Smooth muscle cell (in vitro differentiated cells): ENCODE measurements at regions not wholly inside any gene's neighbourhood (a gene's known extent, or its start where the extent isn't known, plus 50 kb on each side); places are given as distances from the start of the nearest gene placed in this dataset.

Experiments
- DNase-seq: peaks from one replicate; lab custom pipeline; 2025; ENCODE audit not compliant: unreplicated experiment; lab: John Stamatoyannopoulos, UW
- H2AFZ ChIP-seq: fragments of 200-600 bp; sonication (generic); 2 replicates; pipeline ENCODE4 v1.6.0; 2016; ENCODE audit warnings: antibody characterized with exemption, low read depth, mild to moderate bottlenecking
- H3F3A ChIP-seq: fragments of 200-600 bp; sonication (generic); 2 replicates; pipeline ENCODE4 v1.6.0; 2017; ENCODE audit warnings: antibody characterized with exemption, low read depth
- H3K27ac ChIP-seq: fragments of 200-600 bp; sonication (generic); 2 replicates; pipeline ENCODE4 v1.5.1; 2016; ENCODE audit warnings: low read depth, mild to moderate bottlenecking
- H3K27me3 ChIP-seq: fragments of 200-600 bp; sonication (generic); 2 replicates; pipeline ENCODE4 v1.6.1; 2016; ENCODE audit warnings: low read depth, mild to moderate bottlenecking
- H3K36me3 ChIP-seq: fragments of 200-600 bp; sonication (generic); 2 replicates; pipeline ENCODE4 v1.5.1; 2016; ENCODE audit warnings: low read depth
- H3K4me1 ChIP-seq: fragments of 200-600 bp; sonication (generic); 2 replicates; pipeline ENCODE4 v1.5.1; 2016; ENCODE audit warnings: low read depth
- H3K4me2 ChIP-seq: fragments of 200-600 bp; sonication (generic); 2 replicates; pipeline ENCODE4 v1.6.0; 2016; ENCODE audit warnings: mild to moderate bottlenecking
- H3K4me3 ChIP-seq: fragments of 200-600 bp; sonication (generic); 2 replicates; pipeline ENCODE4 v1.5.1; 2016; ENCODE audit warnings: mild to moderate bottlenecking
- H3K79me2 ChIP-seq: fragments of 200-600 bp; sonication (generic); 2 replicates; pipeline ENCODE4 v1.6.0; 2016; ENCODE audit warnings: low read depth, mild to moderate bottlenecking
- H3K9ac ChIP-seq: fragments of 200-600 bp; sonication (generic); 2 replicates; pipeline ENCODE4 v1.6.0; 2016; ENCODE audit warnings: low read depth
- H3K9me3 ChIP-seq: fragments of 200-600 bp; sonication (generic); replicated peaks from 2 replicates; pipeline ENCODE4 v1.5.1; 2016; ENCODE audit warnings: low read depth
- H4K20me1 ChIP-seq: fragments of 200-600 bp; sonication (generic); 2 replicates; pipeline ENCODE4 v1.6.0; 2016; ENCODE audit warnings: low read depth
- WGBS: methylation state at CpG from one replicate; pipeline ENCODE4 v1.1.7; 2016; ENCODE audit warnings: low lambda C conversion rate; 5-methylcytosine and 5-hydroxymethylcytosine counted together
- TF ChIP-seq, protein P1 (sequence below): fragments of 200-600 bp; sonication (generic); IDR thresholded peaks from 2 replicates; pipeline ENCODE4 v1.5.1; 2017; ENCODE audit warnings: borderline replicate concordance, mild to moderate bottlenecking, antibody characterized with exemption; ENCODE audit not compliant: insufficient read depth, poor library complexity, severe bottlenecking

GRCh38 chr11:80980227-80980626 is 1539.4 kb upstream of the TENM4 start:
- H3K36me3 ChIP-seq: no peaks in the 10 kb centered on the region
- no peaks in the 10 kb centered on the region for H4K20me1 ChIP-seq
- H3K79me2 ChIP-seq: no peaks in the 10 kb centered on the region
- no peak overlapping the region for H3K9ac ChIP-seq
- no peak overlapping the region for H3K27ac ChIP-seq
- no peak overlapping the region for H3K4me3 ChIP-seq
- no peaks in the 10 kb centered on the region for H3K9me3 ChIP-seq
- no peaks in the 10 kb centered on the region for H3K4me1 ChIP-seq
- no peak for DNase-seq
- TF ChIP-seq, protein P1, sequence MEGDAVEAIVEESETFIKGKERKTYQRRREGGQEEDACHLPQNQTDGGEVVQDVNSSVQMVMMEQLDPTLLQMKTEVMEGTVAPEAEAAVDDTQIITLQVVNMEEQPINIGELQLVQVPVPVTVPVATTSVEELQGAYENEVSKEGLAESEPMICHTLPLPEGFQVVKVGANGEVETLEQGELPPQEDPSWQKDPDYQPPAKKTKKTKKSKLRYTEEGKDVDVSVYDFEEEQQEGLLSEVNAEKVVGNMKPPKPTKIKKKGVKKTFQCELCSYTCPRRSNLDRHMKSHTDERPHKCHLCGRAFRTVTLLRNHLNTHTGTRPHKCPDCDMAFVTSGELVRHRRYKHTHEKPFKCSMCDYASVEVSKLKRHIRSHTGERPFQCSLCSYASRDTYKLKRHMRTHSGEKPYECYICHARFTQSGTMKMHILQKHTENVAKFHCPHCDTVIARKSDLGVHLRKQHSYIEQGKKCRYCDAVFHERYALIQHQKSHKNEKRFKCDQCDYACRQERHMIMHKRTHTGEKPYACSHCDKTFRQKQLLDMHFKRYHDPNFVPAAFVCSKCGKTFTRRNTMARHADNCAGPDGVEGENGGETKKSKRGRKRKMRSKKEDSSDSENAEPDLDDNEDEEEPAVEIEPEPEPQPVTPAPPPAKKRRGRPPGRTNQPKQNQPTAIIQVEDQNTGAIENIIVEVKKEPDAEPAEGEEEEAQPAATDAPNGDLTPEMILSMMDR: no peak
- no peak overlapping the region for H2AFZ ChIP-seq
- H3F3A ChIP-seq: no peaks in the 10 kb centered on the region
- H3K4me2 ChIP-seq: no peak overlapping the region
- H3K27me3 ChIP-seq: no peaks in the 10 kb centered on the region

DNA sequence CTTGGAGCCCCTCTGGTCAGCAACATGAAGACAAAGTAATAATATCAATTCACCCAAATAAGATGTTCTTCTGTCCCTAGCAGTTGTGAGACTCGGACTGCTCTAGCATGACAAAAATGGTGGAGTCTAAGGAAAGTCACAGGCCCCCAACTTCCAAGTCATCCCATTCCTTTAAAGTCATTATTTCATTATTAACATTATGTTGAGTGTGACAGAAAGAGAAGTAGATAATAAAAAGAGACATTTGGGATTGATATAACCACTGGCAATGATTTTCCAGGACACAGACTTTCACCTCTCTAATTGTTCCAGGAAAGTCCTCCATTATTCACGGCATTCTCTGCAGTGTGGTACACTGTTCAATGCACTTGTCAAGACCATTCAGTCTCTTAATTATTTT is 1533.0 kb upstream of the TENM4 start:
- H3K36me3 ChIP-seq: no peaks in the 10 kb centered on the region
- no peak overlapping the region for H3K4me3 ChIP-seq
- TF ChIP-seq, protein P1: no peak
- no peak overlapping the region for H2AFZ ChIP-seq
- no peaks in the 10 kb centered on the region for H3K27me3 ChIP-seq
- no peaks in the 10 kb centered on the region for H4K20me1 ChIP-seq
- H3K4me1 ChIP-seq: no peaks in the 10 kb centered on the region
- H3K79me2 ChIP-seq: no peaks in the 10 kb centered on the region
- DNase-seq: no peak
- no peaks in the 10 kb centered on the region for H3F3A ChIP-seq
- no peak overlapping the region for H3K27ac ChIP-seq
- no peak overlapping the region for H3K9ac ChIP-seq
- no peaks in the 10 kb centered on the region for H3K9me3 ChIP-seq
- H3K4me2 ChIP-seq: no peak overlapping the region
- 91% methylated on average over 2 of the region's 2 CpGs for WGBS

DNA sequence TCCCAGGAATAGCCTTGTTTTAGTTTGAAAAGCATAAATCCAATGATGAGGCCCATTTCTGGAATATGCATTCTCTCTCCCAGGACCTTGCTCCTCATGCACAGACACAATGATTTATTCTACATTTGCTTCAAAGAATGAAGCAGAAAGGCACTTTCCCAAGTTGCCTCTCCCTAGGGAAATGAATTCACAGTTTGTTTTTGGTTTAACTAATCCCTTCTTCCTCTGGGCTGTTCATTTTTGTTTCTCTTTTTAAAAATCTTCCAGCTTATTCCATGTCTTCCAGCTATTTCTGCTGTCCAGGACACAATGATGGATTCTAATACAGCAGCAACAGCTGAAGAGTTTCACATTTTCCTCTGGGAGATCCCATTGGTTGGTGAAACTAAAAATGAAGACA is 1529.2 kb upstream of the TENM4 start:
- H4K20me1 ChIP-seq: no peaks in the 10 kb centered on the region
- TF ChIP-seq, protein P1: no peak
- H3K9ac ChIP-seq: no peak overlapping the region
- no peak overlapping the region for H3K27ac ChIP-seq
- no peak overlapping the region for H2AFZ ChIP-seq
- H3K9me3 ChIP-seq: no peaks in the 10 kb centered on the region
- no peaks in the 10 kb centered on the region for H3F3A ChIP-seq
- H3K4me2 ChIP-seq: no peak overlapping the region
- no peaks in the 10 kb centered on the region for H3K4me1 ChIP-seq
- H3K36me3 ChIP-seq: no peaks in the 10 kb centered on the region
- H3K4me3 ChIP-seq: no peak overlapping the region
- no peak for DNase-seq
- no peaks in the 10 kb centered on the region for H3K27me3 ChIP-seq
- no peaks in the 10 kb centered on the region for H3K79me2 ChIP-seq

DNA sequence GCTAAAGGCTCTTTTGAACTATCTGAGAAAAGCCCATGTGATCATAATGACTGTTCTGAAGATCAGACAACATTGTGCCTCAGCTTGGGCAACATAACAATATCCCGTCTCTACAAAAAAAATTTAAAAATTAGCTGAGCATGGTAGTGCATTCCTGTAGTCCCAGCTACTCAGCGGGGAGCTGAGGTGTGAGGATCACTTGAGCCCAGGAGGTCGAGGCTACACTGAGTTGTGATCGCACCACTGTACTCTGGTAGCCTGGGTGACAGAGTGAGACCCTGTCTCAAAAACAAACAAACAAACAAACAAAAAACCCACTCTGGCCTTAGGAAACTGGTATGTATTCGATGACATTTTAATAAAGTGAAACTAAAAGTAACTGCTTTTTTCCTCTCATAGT is 1526.8 kb upstream of the TENM4 start:
- Histone ChIP-seq H3K27me3 (no peaks in the 10 kb centered on the region), H3K27ac (no peak overlapping the region), H3K9me3 (no peaks in the 10 kb centered on the region), H3F3A (no peaks in the 10 kb centered on the region), H3K4me1 (no peaks in the 10 kb centered on the region), H3K4me3 (no peak overlapping the region), H3K79me2 (no peaks in the 10 kb centered on the region), H4K20me1 (no peaks in the 10 kb centered on the region), H2AFZ (no peak overlapping the region), H3K36me3 (no peaks in the 10 kb centered on the region), H3K4me2 (no peak overlapping the region), H3K9ac (no peak overlapping the region)
- TF ChIP-seq, protein P1: no peak
- DNase-seq: no peak
- WGBS: 91% methylated on average over 5 of the region's 5 CpGs
